Coronary artery (tissue), 2 donors: ENCODE measurements at regions not wholly inside any gene's neighbourhood (a gene's known extent, or its start where the extent isn't known, plus 50 kb on each side); places are given as distances from the start of the nearest gene placed in this dataset.

Experiments used
- DNase-seq: peaks from one replicate; pipeline ENCODE4 v3.0.0-alpha.2; 2017; ENCODE audit warnings: low spot score
- H3K27ac ChIP-seq, 2 donors: fragments of 200-600 bp; sonication (generic); one replicate each; pipeline ENCODE4 v1.5.1; 2016 to 2019
- H3K4me3 ChIP-seq: fragments of 200-600 bp; sonication (generic); 2 replicates; pipeline ENCODE4 v1.5.1; 2016; ENCODE audit warnings: mild to moderate bottlenecking, moderate library complexity
- TF ChIP-seq, protein P1 (sequence below): fragments of 200-600 bp; sonication (generic); IDR thresholded peaks from one replicate; pipeline ENCODE4 v1.5.1; 2019; ENCODE audit warnings: antibody characterized with exemption

DNA sequence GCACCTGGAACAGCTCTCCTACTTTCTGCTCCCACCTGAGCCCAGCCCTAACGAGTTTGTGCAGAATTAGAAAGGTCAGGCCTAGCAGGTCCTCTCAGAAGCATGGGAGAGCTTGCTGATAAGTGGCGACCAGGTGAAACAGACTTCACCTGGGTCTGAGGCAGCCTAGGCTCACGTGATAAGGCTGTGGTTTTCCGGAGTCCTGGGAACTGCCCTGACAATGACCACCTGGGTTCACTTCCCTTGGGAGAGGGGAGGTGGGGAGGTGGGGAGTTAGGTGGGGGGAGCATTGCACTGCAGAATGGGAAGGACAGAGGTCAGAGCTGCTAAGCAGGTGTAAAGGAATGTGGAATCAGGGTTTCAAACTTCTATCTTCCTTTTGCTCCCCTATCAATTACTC lies 152.9 kb upstream of the MAP1B start:
- H3K4me3 ChIP-seq, result no peak overlapping the region
- no peak overlapping the region for H3K27ac ChIP-seq
- TF ChIP-seq, protein P1, sequence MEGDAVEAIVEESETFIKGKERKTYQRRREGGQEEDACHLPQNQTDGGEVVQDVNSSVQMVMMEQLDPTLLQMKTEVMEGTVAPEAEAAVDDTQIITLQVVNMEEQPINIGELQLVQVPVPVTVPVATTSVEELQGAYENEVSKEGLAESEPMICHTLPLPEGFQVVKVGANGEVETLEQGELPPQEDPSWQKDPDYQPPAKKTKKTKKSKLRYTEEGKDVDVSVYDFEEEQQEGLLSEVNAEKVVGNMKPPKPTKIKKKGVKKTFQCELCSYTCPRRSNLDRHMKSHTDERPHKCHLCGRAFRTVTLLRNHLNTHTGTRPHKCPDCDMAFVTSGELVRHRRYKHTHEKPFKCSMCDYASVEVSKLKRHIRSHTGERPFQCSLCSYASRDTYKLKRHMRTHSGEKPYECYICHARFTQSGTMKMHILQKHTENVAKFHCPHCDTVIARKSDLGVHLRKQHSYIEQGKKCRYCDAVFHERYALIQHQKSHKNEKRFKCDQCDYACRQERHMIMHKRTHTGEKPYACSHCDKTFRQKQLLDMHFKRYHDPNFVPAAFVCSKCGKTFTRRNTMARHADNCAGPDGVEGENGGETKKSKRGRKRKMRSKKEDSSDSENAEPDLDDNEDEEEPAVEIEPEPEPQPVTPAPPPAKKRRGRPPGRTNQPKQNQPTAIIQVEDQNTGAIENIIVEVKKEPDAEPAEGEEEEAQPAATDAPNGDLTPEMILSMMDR, result no peak
- no peak for DNase-seq

DNA sequence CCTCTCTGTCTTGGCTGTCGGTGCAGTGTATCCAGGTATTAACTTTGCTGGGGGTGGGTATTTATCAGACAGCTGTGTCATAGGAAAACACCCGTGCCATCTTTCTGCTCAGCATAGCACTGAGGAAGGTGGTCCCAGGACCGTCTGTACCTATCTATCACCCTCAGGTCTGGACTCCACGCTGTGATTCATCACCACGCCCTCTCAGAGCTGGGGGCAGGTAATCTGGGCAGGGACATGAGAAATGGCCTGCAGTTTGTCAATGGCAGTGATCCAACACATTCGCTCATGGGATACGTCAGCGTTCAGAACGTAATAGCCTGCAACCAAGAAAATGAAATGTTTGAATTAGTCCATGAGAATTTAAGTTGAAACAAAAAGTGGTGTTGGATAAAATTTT lies 151.6 kb upstream of the MAP1B start:
- TF ChIP-seq, protein P1, result no peak
- Histone ChIP-seq H3K4me3 (no peak overlapping the region), H3K27ac (no peak overlapping the region)
- DNase-seq, result no peak

DNA sequence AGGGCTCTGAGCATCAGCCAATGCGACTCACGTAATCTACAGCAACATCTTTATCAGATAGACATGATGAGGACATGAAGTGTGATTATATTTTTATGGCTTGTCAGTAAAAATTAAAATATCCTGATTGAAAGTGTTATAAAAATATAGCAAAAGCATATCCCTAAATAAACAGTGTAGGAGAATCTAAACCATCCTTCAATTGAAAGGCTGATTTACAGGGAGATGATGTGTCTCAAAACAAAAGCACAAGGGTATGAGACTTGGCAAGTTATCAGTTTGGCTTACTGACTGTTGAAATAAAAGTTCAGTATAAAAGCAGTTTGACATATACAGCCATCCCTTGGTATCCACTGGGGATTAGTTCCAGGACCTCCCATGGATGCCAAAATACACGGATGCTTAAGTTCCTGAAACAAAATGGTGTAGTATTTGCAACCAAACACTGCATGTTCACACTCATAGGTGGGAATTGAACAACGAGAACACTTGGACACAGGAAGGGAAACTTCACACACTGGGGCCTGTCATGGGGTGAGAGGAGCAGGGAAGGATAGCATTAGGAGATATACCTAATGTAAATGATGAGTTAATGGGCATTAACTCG lies 149.9 kb upstream of the MAP1B start:
- DNase-seq, result no peak

DNA sequence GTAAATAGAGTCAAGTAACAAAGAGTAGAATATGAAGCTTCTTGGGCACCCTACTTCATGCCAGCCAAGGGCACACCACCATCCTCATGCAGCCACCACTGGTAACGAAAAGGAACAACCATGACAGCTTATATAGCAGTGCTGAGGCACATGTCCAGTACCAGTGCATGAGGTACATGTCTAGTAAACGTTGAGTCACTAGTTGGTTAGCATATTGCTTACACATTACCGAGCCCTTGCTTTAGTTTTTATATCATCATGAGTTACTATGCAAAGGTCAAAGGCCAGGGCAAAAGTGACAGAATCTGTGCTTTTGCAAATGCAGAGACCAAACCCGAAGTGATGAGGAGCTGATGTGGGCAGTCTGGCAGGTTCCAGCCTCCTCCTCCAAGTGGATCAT lies 147.1 kb upstream of the MAP1B start:
- TF ChIP-seq, protein P1, result no peak
- H3K4me3 ChIP-seq, result no peak overlapping the region
- no peak for DNase-seq
- no peak overlapping the region for H3K27ac ChIP-seq

More for the DNA sequence above, 149.9 kb upstream of the MAP1B start:
- no peak overlapping the region for H3K4me3 ChIP-seq
- no peak overlapping the region for H3K27ac ChIP-seq
- TF ChIP-seq, protein P1, result no peak

DNA sequence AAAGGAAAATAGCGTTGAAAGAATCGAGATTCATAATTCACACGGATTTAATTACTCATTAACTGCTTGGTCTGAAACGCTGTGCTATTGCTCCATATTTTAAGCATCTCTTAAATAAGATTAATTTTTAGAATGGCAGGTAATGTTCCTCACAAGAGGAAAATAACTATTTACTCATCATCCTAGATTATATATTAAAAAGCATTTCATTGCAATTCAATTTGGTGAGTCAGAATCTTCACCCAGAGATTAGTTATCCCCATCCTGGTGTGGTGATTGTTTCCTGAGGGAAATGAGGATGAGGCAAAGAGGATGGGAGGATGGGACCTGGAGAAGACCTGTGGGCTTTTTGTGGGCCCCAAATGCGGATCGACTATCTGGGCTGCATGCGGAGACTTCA lies 145.5 kb upstream of the MAP1B start:
- no peak overlapping the region for H3K4me3 ChIP-seq
- no peak overlapping the region for H3K27ac ChIP-seq
- DNase-seq, result no peak
- TF ChIP-seq, protein P1, result no peak

DNA sequence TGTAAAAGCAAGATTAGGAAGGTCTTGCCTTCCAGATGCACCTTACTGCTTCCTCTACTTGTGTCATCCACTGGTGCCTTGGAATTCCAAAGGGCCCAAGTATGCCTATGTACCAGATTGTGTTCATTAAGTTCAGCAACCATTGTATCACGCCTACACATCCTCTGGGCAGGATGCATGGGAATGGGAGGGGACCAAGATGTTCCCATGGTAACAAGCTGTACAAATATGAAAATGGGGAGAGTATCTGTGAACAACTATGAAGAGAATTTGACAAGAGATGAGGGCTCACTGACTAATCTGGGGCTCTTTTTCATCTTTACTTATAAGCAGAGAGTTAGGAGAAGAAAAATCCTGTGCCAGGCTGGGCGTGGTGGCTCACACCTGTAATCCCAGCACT lies 137.8 kb upstream of the MAP1B start:
- TF ChIP-seq, protein P1, result no peak
- no peak for DNase-seq
- no peak overlapping the region for H3K4me3 ChIP-seq

DNA sequence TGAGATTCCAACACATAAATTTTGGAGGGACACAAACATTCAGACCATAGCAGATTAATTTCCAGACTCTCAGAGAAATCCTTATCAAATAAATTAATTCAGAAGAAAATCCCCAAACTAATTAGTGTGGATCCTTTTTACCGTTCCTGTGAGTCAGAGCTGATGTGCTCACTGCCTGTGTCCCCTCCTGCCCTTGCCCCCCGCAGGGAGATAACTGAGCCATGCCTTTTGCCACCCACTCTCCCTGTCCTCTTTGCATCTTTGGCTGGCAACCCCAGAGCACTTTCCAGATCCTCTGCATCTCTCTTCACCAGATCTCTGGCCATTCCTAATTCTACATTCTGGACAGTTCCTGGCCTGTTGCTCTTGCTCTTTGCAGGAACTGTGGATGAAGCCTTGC lies 135.4 kb upstream of the MAP1B start:
- H3K4me3 ChIP-seq, result no peak overlapping the region
- H3K27ac ChIP-seq, result no peak overlapping the region
- no peak for DNase-seq
- TF ChIP-seq, protein P1, result no peak

More for the DNA sequence above, 137.8 kb upstream of the MAP1B start:
- no peak overlapping the region for H3K27ac ChIP-seq
